ENCODE measurements at regions not wholly inside any gene's neighbourhood (a gene's known extent, or its start where the extent isn't known, plus 50 kb on each side); places are given as distances from the start of the nearest gene placed in this dataset.

DNA sequence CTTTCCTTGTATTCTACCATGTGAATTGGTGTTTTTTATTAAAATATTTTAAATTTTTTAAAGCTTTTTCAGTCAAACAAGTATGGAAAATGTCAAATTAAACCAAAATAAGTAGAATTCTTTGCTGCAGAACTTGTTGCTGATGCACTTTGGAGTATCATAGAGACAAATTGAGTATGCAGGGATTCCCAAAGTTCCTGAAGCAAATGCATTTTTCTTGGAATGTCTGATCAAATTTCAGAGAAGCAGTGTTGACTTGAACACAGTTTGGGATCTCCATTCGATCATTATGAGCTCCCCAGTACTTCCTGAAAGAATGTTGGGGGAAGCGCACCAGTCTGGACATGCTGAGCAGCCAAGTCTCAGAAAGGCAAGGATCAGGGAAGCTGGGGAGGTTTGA is 517.8 kb upstream of the CFAP20DC start (continued):
- TF ChIP-seq, protein P1, sequence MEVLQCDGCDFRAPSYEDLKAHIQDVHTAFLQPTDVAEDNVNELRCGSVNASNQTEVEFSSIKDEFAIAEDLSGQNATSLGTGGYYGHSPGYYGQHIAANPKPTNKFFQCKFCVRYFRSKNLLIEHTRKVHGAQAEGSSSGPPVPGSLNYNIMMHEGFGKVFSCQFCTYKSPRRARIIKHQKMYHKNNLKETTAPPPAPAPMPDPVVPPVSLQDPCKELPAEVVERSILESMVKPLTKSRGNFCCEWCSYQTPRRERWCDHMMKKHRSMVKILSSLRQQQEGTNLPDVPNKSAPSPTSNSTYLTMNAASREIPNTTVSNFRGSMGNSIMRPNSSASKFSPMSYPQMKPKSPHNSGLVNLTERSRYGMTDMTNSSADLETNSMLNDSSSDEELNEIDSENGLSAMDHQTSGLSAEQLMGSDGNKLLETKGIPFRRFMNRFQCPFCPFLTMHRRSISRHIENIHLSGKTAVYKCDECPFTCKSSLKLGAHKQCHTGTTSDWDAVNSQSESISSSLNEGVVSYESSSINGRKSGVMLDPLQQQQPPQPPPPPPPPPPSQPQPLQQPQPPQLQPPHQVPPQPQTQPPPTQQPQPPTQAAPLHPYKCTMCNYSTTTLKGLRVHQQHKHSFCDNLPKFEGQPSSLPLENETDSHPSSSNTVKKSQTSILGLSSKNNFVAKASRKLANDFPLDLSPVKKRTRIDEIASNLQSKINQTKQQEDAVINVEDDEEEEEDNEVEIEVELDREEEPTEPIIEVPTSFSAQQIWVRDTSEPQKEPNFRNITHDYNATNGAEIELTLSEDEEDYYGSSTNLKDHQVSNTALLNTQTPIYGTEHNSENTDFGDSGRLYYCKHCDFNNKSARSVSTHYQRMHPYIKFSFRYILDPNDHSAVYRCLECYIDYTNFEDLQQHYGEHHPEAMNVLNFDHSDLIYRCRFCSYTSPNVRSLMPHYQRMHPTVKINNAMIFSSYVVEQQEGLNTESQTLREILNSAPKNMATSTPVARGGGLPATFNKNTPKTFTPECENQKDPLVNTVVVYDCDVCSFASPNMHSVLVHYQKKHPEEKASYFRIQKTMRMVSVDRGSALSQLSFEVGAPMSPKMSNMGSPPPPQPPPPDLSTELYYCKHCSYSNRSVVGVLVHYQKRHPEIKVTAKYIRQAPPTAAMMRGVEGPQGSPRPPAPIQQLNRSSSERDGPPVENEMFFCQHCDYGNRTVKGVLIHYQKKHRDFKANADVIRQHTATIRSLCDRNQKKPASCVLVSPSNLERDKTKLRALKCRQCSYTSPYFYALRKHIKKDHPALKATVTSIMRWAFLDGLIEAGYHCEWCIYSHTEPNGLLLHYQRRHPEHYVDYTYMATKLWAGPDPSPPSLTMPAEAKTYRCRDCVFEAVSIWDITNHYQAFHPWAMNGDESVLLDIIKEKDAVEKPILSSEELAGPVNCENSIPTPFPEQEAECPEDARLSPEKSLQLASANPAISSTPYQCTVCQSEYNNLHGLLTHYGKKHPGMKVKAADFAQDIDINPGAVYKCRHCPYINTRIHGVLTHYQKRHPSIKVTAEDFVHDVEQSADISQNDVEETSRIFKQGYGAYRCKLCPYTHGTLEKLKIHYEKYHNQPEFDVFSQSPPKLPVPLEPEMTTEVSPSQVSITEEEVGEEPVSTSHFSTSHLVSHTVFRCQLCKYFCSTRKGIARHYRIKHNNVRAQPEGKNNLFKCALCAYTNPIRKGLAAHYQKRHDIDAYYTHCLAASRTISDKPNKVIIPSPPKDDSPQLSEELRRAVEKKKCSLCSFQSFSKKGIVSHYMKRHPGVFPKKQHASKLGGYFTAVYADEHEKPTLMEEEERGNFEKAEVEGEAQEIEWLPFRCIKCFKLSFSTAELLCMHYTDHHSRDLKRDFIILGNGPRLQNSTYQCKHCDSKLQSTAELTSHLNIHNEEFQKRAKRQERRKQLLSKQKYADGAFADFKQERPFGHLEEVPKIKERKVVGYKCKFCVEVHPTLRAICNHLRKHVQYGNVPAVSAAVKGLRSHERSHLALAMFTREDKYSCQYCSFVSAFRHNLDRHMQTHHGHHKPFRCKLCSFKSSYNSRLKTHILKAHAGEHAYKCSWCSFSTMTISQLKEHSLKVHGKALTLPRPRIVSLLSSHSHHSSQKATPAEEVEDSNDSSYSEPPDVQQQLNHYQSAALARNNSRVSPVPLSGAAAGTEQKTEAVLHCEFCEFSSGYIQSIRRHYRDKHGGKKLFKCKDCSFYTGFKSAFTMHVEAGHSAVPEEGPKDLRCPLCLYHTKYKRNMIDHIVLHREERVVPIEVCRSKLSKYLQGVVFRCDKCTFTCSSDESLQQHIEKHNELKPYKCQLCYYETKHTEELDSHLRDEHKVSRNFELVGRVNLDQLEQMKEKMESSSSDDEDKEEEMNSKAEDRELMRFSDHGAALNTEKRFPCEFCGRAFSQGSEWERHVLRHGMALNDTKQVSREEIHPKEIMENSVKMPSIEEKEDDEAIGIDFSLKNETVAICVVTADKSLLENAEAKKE (CRISPR knock-in tag; IDR thresholded peaks at IDR 0.05): no peak
- TF ChIP-seq ZNF114 (CRISPR knock-in tag; IDR thresholded peaks at IDR 0.05) (no peak), STAT1 (IDR thresholded peaks at IDR 0.05; ENCODE audit: unreplicated experiment) (no peak), EZH2phosphoT487 (IDR thresholded peaks at IDR 0.05; ENCODE audit: unreplicated experiment) (no peak), CREB1 (CRISPR knock-in tag; IDR thresholded peaks at IDR 0.05; ENCODE audit: low read depth) (no peak)
- TF ChIP-seq, protein P2, sequence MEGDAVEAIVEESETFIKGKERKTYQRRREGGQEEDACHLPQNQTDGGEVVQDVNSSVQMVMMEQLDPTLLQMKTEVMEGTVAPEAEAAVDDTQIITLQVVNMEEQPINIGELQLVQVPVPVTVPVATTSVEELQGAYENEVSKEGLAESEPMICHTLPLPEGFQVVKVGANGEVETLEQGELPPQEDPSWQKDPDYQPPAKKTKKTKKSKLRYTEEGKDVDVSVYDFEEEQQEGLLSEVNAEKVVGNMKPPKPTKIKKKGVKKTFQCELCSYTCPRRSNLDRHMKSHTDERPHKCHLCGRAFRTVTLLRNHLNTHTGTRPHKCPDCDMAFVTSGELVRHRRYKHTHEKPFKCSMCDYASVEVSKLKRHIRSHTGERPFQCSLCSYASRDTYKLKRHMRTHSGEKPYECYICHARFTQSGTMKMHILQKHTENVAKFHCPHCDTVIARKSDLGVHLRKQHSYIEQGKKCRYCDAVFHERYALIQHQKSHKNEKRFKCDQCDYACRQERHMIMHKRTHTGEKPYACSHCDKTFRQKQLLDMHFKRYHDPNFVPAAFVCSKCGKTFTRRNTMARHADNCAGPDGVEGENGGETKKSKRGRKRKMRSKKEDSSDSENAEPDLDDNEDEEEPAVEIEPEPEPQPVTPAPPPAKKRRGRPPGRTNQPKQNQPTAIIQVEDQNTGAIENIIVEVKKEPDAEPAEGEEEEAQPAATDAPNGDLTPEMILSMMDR (conservative IDR thresholded peaks at IDR 0.05; ENCODE audit: low read depth in 2 of 2): no peak

DNA sequence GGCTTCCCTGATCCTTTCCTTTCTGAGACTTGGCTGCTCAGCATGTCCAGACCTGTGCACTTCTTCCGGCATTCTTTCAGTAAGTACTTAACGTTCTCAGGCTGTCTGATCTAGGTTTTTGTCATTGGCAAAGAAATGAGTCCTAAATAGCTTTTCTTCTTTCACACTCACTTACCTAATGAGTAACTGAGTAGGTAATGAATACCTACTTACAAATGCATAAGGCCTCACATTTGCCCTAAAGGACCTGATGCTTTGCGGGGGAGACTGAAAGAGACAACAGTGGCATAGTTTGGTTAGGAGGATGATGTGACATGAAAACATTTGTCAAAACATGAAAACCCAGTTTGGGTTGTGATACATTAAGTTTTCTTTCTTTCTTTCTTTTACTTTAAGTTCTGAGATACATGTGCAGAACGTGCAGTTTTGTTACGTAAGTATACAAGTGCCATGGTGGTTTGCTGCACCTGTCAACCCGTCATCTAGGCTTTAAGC is 516.7 kb upstream of the CFAP20DC start:
- H3K4me3 Mint-ChIP-seq: no peak overlapping the region
- Histone ChIP-seq H3K27me3 (ENCODE audit: insufficient read depth) (no peaks in the 10 kb centered on the region), H3K36me3 (ENCODE audit: insufficient read depth) (no peaks in the 10 kb centered on the region), H3F3A (replicated peaks; ENCODE audit: low read depth) (no peaks in the 10 kb centered on the region), H3K79me2 (replicated peaks; ENCODE audit: insufficient read depth) (no peaks in the 10 kb centered on the region), H3K9me2 (ENCODE audit: insufficient read depth) (no peaks in the 10 kb centered on the region), H3K4me2 (no peak overlapping the region), H3K4me3 (no peak overlapping the region), H4K20me1 (replicated peaks; ENCODE audit: insufficient read depth) (no peaks in the 10 kb centered on the region), H3K4me1 (ENCODE audit: insufficient read depth) (no peaks in the 10 kb centered on the region), H3K27ac (ENCODE audit: low read depth) (no peak overlapping the region), H2AFZ (no peak overlapping the region)
- no peaks in the 10 kb centered on the region for H3K4me1 Mint-ChIP-seq
- no peak overlapping the region for H3K27ac Mint-ChIP-seq
- DNase-seq (ENCODE audit: low spot score) (no peak), ATAC-seq (no peak)
- TF ChIP-seq CREB1 (CRISPR knock-in tag; IDR thresholded peaks at IDR 0.05; ENCODE audit: low read depth) (no peak), ZNF331 (CRISPR knock-in tag; IDR thresholded peaks at IDR 0.05; ENCODE audit: low read depth) (no peak), NANOG (IDR thresholded peaks at IDR 0.05; ENCODE audit: borderline replicate concordance) (no peak), EZH2 (IDR thresholded peaks at IDR 0.05; ENCODE audit: low read depth, unreplicated experiment) (no peak)
- TF ChIP-seq, protein P3, sequence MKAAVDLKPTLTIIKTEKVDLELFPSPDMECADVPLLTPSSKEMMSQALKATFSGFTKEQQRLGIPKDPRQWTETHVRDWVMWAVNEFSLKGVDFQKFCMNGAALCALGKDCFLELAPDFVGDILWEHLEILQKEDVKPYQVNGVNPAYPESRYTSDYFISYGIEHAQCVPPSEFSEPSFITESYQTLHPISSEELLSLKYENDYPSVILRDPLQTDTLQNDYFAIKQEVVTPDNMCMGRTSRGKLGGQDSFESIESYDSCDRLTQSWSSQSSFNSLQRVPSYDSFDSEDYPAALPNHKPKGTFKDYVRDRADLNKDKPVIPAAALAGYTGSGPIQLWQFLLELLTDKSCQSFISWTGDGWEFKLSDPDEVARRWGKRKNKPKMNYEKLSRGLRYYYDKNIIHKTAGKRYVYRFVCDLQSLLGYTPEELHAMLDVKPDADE (IDR thresholded peaks at IDR 0.05): no peak
- TF ChIP-seq, protein P2 (conservative IDR thresholded peaks at IDR 0.05; ENCODE audit: low read depth in 2 of 2): no peak
- peaks cover 3% of the 10 kb centered on the region for H3K27me3 Mint-ChIP-seq (ENCODE audit: insufficient read depth, low read depth, poor library complexity)
- no peaks in the 10 kb centered on the region; the same call in 2 of the 3 replicates for H3K9me3 Mint-ChIP-seq
- H3K36me3 Mint-ChIP-seq (ENCODE audit: low read depth): no peaks in the 10 kb centered on the region; the same call in 2 of the 3 replicates
